GM12892 (cell line): ENCODE measurements at regions not wholly inside any gene's neighbourhood (a gene's known extent, or its start where the extent isn't known, plus 50 kb on each side); places are given as distances from the start of the nearest gene placed in this dataset.
"Not testable (repeated sequence)": the region's sequence is repeated elsewhere in the genome, so short reads cannot be mapped to it uniquely, and the experiment has no call there.

Experiments used
- POLR2A ChIP-seq: IDR thresholded peaks from 2 replicates; pipeline ENCODE4 v1.6.1; 2011; ENCODE audit warnings: low read depth, low read length, control low read depth
- POLR2AphosphoS5 ChIP-seq: IDR thresholded peaks from 2 replicates; pipeline ENCODE4 v1.6.1; 2011; ENCODE audit warnings: low read depth, low read length, control low read depth
- TAF1 ChIP-seq: IDR thresholded peaks from 2 replicates; pipeline ENCODE4 v1.6.1; 2011; ENCODE audit warnings: low read depth, mild to moderate bottlenecking, control low read depth, low read length, borderline replicate concordance

DNA sequence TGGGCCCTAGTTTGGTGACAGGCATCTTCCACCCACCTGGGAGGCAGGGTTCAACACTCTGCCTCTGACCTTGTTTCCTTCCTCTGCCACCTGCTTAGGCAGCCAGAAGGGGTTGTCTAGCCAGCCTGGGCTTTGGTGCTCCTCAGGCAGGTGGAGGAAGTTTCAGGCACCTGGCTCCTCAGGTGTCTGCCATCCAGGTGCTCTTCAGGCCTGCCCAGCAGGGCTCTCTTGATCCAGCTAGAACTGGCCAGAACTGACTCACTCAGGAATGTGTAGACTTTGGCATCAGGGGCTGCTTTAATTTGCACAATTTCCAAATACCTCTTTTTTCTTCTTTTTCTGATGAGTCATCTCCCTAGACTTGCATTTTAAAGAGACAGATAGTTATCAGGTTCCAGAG is 100.9 kb downstream of the LIMS3 start:
- TF ChIP-seq POLR2A, POLR2AphosphoS5, TAF1: not testable (repeated sequence)
